ENCODE measurements at regions not wholly inside any gene's neighbourhood (a gene's known extent, or its start where the extent isn't known, plus 50 kb on each side); places are given as distances from the start of the nearest gene placed in this dataset.
"Not testable (repeated sequence)": the region's sequence is repeated elsewhere in the genome, so short reads cannot be mapped to it uniquely, and the experiment has no call there.

DNA sequence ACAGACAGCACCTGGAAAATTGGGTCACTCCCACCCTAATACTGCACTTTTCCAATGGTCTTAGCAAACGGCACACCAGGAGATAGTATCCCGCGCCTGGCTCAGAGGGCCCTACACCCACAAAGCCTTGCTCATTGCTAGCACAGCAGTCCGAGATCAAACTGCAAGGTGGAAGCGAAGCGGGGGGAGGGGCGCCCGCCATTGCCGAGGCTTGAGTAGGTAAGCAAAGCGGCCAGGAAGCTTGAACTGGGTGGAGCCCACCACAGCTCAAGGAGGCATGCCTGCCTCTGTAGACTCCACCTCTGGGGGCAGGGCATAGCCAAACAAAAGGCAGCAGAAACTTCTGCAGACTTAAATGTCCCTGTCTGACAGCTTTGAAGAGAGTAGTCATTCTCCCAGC is 1100.0 kb downstream of the CDH8 start:
- not testable (repeated sequence) for H3K9me3 ChIP-seq (ENCODE audit: control insufficient read depth in 2 of 2, low read length in 2 of 2); H3K4me1 ChIP-seq (ENCODE audit: control insufficient read depth, insufficient read depth, low read length); H3K27ac ChIP-seq (ENCODE audit: low read length); H3K4me3 ChIP-seq (ENCODE audit: low read length in 2 of 2); H3K27me3 ChIP-seq (ENCODE audit: control insufficient read depth in 1 of 2, insufficient read depth in 2 of 2, low read length in 2 of 2); H3K36me3 ChIP-seq (ENCODE audit: control insufficient read depth in 2 of 2, insufficient read depth in 2 of 2, low read length in 2 of 2); H3K9ac ChIP-seq (ENCODE audit: low read length in 2 of 2)

DNA sequence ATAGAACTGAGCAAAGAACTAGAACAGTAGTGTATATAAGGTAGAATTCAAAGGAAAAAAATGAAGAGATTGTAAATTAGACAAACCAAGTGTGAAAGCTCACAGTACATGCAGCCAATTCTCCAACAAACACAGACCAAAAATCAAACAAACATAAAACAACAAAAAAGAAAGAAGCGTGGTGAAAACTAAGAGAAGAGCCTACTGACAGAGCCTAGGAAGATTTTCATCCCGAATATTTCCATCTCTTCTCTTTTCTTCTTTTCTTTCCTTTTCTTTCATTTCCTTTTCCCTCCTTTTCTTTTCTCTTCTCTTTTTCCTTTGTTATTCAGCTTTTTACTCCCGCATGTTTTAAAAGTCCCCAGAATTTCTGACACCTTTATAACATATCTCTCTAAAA is 1103.6 kb downstream of the CDH8 start:
- no peaks in the 10 kb centered on the region for H3K27me3 ChIP-seq (ENCODE audit: control insufficient read depth in 1 of 2, insufficient read depth in 2 of 2, low read length in 2 of 2)
- H3K36me3 ChIP-seq (ENCODE audit: control insufficient read depth in 2 of 2, insufficient read depth in 2 of 2, low read length in 2 of 2): no peaks in the 10 kb centered on the region
- H3K4me1 ChIP-seq (ENCODE audit: control insufficient read depth, insufficient read depth, low read length): no peaks in the 10 kb centered on the region
- no peak overlapping the region for H3K9ac ChIP-seq (ENCODE audit: low read length in 2 of 2)
- no peak overlapping the region for H3K27ac ChIP-seq (ENCODE audit: low read length)
- no peak overlapping the region for H3K4me3 ChIP-seq (ENCODE audit: low read length in 2 of 2)
- H3K9me3 ChIP-seq (ENCODE audit: control insufficient read depth in 2 of 2, low read length in 2 of 2): no peaks in the 10 kb centered on the region

DNA sequence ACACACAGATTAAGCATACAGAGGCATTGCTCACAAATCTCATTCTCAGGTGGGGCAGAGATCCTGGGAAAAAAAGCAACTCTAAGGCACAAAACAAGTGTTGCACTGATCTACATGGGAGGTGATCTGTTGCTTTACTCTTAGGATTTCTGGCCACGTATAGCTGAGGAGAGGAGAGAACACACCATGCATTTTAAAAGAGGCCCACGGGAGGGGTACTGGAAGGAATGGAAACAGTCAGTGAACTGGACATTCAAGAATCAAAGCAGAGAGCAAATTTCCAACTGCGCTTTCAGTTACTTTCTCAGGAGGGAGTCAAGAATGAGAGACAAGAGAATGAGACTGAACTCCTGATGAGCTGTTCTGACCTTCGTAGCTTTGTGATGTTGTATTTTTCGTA is 1105.9 kb downstream of the CDH8 start:
- H3K27ac ChIP-seq (ENCODE audit: low read length): no peak overlapping the region
- H3K4me3 ChIP-seq (ENCODE audit: low read length in 2 of 2): no peak overlapping the region
- no peaks in the 10 kb centered on the region for H3K4me1 ChIP-seq (ENCODE audit: control insufficient read depth, insufficient read depth, low read length)
- H3K9ac ChIP-seq (ENCODE audit: low read length in 2 of 2): no peak overlapping the region
- H3K27me3 ChIP-seq (ENCODE audit: control insufficient read depth in 1 of 2, insufficient read depth in 2 of 2, low read length in 2 of 2): no peaks in the 10 kb centered on the region
- no peaks in the 10 kb centered on the region for H3K36me3 ChIP-seq (ENCODE audit: control insufficient read depth in 2 of 2, insufficient read depth in 2 of 2, low read length in 2 of 2)
- no peaks in the 10 kb centered on the region for H3K9me3 ChIP-seq (ENCODE audit: control insufficient read depth in 2 of 2, low read length in 2 of 2)

DNA sequence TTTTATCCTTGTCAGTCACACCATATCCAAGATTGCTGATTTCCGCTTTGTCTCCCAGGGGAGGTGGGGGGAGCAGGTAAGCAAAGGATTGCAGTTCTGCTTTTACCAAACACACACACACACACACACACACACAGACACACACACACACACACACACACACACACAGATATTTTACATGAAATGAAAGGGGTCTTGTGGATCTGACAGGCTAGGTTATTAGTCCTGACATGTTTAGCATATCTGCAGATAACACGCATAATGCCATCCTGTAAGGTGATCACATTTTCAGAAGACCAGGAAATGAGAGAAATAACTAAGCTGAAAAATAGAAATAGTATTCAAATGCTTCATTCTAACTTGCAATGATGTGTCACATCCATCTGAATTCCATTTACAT is 1113.3 kb downstream of the CDH8 start:
- Histone ChIP-seq H3K4me3 (ENCODE audit: low read length in 2 of 2) (no peak overlapping the region), H3K4me1 (ENCODE audit: control insufficient read depth, insufficient read depth, low read length) (no peaks in the 10 kb centered on the region), H3K9ac (ENCODE audit: low read length in 2 of 2) (no peak overlapping the region), H3K36me3 (ENCODE audit: control insufficient read depth in 2 of 2, insufficient read depth in 2 of 2, low read length in 2 of 2) (no peaks in the 10 kb centered on the region), H3K27me3 (ENCODE audit: control insufficient read depth in 1 of 2, insufficient read depth in 2 of 2, low read length in 2 of 2) (no peaks in the 10 kb centered on the region), H3K27ac (ENCODE audit: low read length) (no peak overlapping the region), H3K9me3 (ENCODE audit: control insufficient read depth in 2 of 2, low read length in 2 of 2) (no peaks in the 10 kb centered on the region)

DNA sequence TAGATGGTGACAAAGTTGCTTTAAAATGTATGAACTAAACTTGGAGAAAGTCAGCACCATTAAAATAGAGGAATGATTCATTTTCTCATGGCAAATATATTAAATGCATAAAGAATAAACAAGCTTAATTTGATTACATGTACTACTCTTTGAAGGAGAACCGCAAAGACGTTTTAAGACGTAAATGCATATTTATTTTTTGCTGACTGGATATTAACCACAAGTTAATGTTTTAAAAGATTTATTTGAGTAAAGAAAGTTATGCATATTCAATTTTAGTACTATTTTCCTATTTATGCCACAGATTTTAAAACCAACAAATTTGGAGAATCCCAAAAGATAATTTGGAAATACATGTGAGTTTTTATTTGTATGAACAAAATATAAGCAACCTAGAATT is 1121.9 kb downstream of the CDH8 start:
- Histone ChIP-seq H3K4me3 (ENCODE audit: low read length in 2 of 2) (no peak overlapping the region), H3K4me1 (ENCODE audit: control insufficient read depth, insufficient read depth, low read length) (no peaks in the 10 kb centered on the region), H3K36me3 (ENCODE audit: control insufficient read depth in 2 of 2, insufficient read depth in 2 of 2, low read length in 2 of 2) (no peaks in the 10 kb centered on the region), H3K27me3 (ENCODE audit: control insufficient read depth in 1 of 2, insufficient read depth in 2 of 2, low read length in 2 of 2) (no peaks in the 10 kb centered on the region), H3K9me3 (ENCODE audit: control insufficient read depth in 2 of 2, low read length in 2 of 2) (no peaks in the 10 kb centered on the region), H3K27ac (ENCODE audit: low read length) (no peak overlapping the region), H3K9ac (ENCODE audit: low read length in 2 of 2) (no peak overlapping the region)

DNA sequence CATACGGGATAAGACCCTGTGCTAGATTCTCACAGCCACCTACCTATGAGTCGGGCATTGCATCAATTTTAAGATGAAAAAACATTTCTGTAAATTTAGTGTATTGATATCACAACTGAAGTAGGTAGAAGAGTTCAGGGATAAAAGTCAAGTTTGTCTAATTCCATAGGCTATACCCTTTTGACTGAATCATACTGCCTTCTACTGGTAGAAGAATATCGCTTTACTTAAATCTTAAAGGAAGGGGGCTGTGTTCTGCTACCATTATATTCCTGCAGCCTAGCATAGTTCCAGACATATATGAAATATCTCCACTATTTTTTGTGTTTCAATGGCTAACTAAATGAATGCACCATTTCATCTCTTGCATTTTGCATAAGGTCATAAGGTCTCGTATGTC is 1128.6 kb downstream of the CDH8 start:
- no peak overlapping the region for H3K27ac ChIP-seq (ENCODE audit: low read length)
- no peaks in the 10 kb centered on the region for H3K9me3 ChIP-seq (ENCODE audit: control insufficient read depth in 2 of 2, low read length in 2 of 2)
- no peak overlapping the region for H3K9ac ChIP-seq (ENCODE audit: low read length in 2 of 2)
- no peak overlapping the region for H3K4me3 ChIP-seq (ENCODE audit: low read length in 2 of 2)
- no peaks in the 10 kb centered on the region for H3K4me1 ChIP-seq (ENCODE audit: control insufficient read depth, insufficient read depth, low read length)
- H3K36me3 ChIP-seq (ENCODE audit: control insufficient read depth in 2 of 2, insufficient read depth in 2 of 2, low read length in 2 of 2): no peaks in the 10 kb centered on the region
- no peaks in the 10 kb centered on the region for H3K27me3 ChIP-seq (ENCODE audit: control insufficient read depth in 1 of 2, insufficient read depth in 2 of 2, low read length in 2 of 2)

DNA sequence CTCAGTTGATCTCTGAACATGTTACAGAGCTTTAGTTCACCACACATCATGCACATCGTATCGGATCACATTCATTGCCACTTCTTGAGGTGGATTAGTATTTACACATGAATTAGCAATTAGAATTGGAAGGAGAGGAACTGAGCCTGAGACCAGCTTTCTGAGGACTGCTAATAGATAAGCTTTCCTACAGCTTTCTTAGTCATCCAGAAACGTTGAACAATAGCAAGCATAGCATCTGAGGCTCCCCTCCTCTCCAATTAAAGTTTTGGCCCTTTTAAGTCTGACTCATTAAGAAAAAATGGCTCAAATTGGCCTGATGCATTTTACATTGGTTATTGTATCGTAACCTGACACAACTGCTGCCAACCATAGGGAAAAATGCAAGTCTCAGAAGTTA is 1130.4 kb downstream of the CDH8 start:
- Histone ChIP-seq H3K9me3 (ENCODE audit: control insufficient read depth in 2 of 2, low read length in 2 of 2) (no peaks in the 10 kb centered on the region), H3K27me3 (ENCODE audit: control insufficient read depth in 1 of 2, insufficient read depth in 2 of 2, low read length in 2 of 2) (no peaks in the 10 kb centered on the region)

DNA sequence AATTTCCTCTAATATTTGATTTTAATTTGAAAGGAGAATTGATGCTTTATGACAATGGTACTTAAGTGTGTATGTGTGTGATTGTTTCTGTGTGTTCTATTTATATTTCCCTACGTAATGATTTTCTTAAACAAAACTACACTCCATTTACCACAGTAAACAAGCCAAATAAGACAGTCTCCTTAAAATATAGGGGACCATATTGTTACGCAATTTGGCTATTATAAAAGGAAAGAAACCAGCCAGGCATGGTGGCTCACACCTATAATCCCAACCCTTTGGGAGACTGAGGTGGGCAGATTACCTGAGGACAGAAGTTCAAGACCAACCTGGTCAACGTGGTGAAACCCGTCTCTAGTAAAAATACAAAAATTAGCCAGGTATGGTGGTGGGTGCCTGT is 1134.1 kb downstream of the CDH8 start:
- Histone ChIP-seq H3K4me1 (ENCODE audit: control insufficient read depth, insufficient read depth, low read length) (no peaks in the 10 kb centered on the region), H3K9ac (ENCODE audit: low read length in 2 of 2) (no peak overlapping the region), H3K9me3 (ENCODE audit: control insufficient read depth in 2 of 2, low read length in 2 of 2) (no peaks in the 10 kb centered on the region), H3K27ac (ENCODE audit: low read length) (no peak overlapping the region), H3K27me3 (ENCODE audit: control insufficient read depth in 1 of 2, insufficient read depth in 2 of 2, low read length in 2 of 2) (no peaks in the 10 kb centered on the region), H3K4me3 (ENCODE audit: low read length in 2 of 2) (no peak overlapping the region), H3K36me3 (ENCODE audit: control insufficient read depth in 2 of 2, insufficient read depth in 2 of 2, low read length in 2 of 2) (no peaks in the 10 kb centered on the region)

More for the DNA sequence above, 1130.4 kb downstream of the CDH8 start:
- H3K36me3 ChIP-seq (ENCODE audit: control insufficient read depth in 2 of 2, insufficient read depth in 2 of 2, low read length in 2 of 2): no peaks in the 10 kb centered on the region
- no peaks in the 10 kb centered on the region for H3K4me1 ChIP-seq (ENCODE audit: control insufficient read depth, insufficient read depth, low read length)
- H3K9ac ChIP-seq (ENCODE audit: low read length in 2 of 2): no peak overlapping the region
- H3K27ac ChIP-seq (ENCODE audit: low read length): no peak overlapping the region
- no peak overlapping the region for H3K4me3 ChIP-seq (ENCODE audit: low read length in 2 of 2)

DNA sequence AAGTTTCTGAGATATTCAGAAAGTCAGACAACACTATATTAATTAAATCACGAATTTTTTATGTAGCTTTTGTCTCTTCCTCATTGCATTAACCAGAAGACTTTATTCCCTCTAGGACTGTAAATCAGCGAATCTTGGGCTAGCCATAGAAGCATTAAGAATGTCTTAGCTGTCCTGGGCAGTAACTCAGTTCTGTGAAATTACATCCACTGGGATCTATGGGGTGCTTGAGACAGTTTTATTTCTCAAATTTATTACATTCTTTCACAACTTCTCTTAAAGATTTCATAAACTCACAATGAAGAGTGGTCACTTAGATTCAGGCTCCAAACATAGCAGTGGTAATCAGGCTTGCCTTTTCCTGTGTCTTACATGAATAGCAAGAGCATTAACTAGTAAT is 1153.4 kb downstream of the CDH8 start:
- Histone ChIP-seq H3K9ac (ENCODE audit: low read length in 2 of 2) (no peak overlapping the region), H3K27ac (ENCODE audit: low read length) (no peak overlapping the region), H3K36me3 (ENCODE audit: control insufficient read depth in 2 of 2, insufficient read depth in 2 of 2, low read length in 2 of 2) (no peaks in the 10 kb centered on the region), H3K9me3 (ENCODE audit: control insufficient read depth in 2 of 2, low read length in 2 of 2) (no peaks in the 10 kb centered on the region), H3K4me1 (ENCODE audit: control insufficient read depth, insufficient read depth, low read length) (no peaks in the 10 kb centered on the region), H3K4me3 (ENCODE audit: low read length in 2 of 2) (no peak overlapping the region), H3K27me3 (ENCODE audit: control insufficient read depth in 1 of 2, insufficient read depth in 2 of 2, low read length in 2 of 2) (no peaks in the 10 kb centered on the region)

DNA sequence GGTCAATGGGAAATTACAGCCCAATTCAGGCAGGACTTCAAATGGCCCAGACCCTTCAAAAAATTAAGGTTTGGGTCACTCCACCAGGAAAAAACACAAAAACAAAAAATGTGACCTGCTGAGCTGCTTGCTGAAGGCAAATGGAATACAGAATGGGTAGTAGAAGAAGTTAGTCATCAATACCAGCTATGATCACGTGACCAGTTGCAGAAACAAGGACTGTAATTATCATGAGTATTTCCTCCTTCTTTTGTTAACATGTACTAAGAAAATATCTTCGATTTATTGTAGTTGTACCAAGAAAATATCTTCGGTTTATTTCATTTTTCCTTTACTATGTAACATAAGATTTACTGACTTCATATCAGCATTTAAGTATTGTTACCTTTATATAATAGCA is 1183.6 kb downstream of the CDH8 start:
- H3K9me3 ChIP-seq (ENCODE audit: control insufficient read depth in 2 of 2, low read length in 2 of 2): no peaks in the 10 kb centered on the region
- H3K9ac ChIP-seq (ENCODE audit: low read length in 2 of 2): no peak overlapping the region
- H3K4me3 ChIP-seq (ENCODE audit: low read length in 2 of 2): no peak overlapping the region
- no peak overlapping the region for H3K27ac ChIP-seq (ENCODE audit: low read length)
- H3K27me3 ChIP-seq (ENCODE audit: control insufficient read depth in 1 of 2, insufficient read depth in 2 of 2, low read length in 2 of 2): no peaks in the 10 kb centered on the region
- H3K4me1 ChIP-seq (ENCODE audit: control insufficient read depth, insufficient read depth, low read length): no peaks in the 10 kb centered on the region
- H3K36me3 ChIP-seq (ENCODE audit: control insufficient read depth in 2 of 2, insufficient read depth in 2 of 2, low read length in 2 of 2): no peaks in the 10 kb centered on the region

DNA sequence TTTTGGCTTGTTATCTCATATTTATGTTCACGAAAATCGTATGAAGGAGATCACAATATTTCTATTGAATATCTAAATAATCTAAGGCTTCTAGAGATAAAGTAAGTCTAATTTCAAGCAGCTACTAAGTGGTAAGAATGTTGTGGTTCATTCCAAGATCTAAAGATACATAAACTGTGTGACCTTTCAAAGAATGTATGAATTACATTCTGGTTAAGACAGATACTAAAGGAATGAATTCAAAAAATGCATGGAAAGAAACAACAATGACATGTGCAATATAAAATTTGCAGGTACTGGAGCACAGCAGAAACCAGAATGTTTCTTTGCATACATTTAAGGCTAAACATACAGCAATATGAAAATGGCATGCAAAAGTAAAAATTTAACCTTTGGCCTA is 1214.6 kb downstream of the CDH8 start:
- Histone ChIP-seq H3K4me3 (ENCODE audit: low read length in 2 of 2) (no peak overlapping the region), H3K9me3 (ENCODE audit: control insufficient read depth in 2 of 2, low read length in 2 of 2) (no peaks in the 10 kb centered on the region), H3K9ac (ENCODE audit: low read length in 2 of 2) (no peak overlapping the region), H3K27me3 (ENCODE audit: control insufficient read depth in 1 of 2, insufficient read depth in 2 of 2, low read length in 2 of 2) (no peaks in the 10 kb centered on the region), H3K27ac (ENCODE audit: low read length) (no peak overlapping the region), H3K4me1 (ENCODE audit: control insufficient read depth, insufficient read depth, low read length) (no peaks in the 10 kb centered on the region), H3K36me3 (ENCODE audit: control insufficient read depth in 2 of 2, insufficient read depth in 2 of 2, low read length in 2 of 2) (no peaks in the 10 kb centered on the region)

DNA sequence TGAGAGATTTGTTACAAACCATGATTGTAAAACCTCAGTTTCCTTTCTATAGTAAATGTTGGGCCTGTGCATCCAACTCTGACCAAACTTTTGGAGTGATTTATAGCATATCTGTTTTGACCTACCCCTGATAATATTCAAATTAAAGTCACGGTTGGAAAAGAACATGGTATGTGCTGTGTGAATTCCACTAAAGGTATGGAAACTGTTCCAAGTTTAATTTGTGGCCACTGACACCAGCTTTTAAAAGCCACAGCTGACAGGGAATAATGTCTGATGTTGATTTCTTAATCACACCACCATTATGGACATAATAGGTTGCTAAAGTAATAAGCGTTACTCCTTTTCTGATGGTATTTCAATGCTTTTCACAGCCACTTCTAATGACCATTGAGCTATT is 1215.9 kb downstream of the CDH8 start:
- Histone ChIP-seq H3K27me3 (ENCODE audit: control insufficient read depth in 1 of 2, insufficient read depth in 2 of 2, low read length in 2 of 2) (no peaks in the 10 kb centered on the region), H3K4me3 (ENCODE audit: low read length in 2 of 2) (no peak overlapping the region), H3K36me3 (ENCODE audit: control insufficient read depth in 2 of 2, insufficient read depth in 2 of 2, low read length in 2 of 2) (no peaks in the 10 kb centered on the region), H3K27ac (ENCODE audit: low read length) (no peak overlapping the region), H3K9ac (ENCODE audit: low read length in 2 of 2) (no peak overlapping the region), H3K9me3 (ENCODE audit: control insufficient read depth in 2 of 2, low read length in 2 of 2) (no peaks in the 10 kb centered on the region), H3K4me1 (ENCODE audit: control insufficient read depth, insufficient read depth, low read length) (no peaks in the 10 kb centered on the region)
